Thoracic aorta (tissue), 2 donors: ENCODE measurements at regions not wholly inside any gene's neighbourhood (a gene's known extent, or its start where the extent isn't known, plus 50 kb on each side); places are given as distances from the start of the nearest gene placed in this dataset.
A peak's percentile ranks its signal among the peaks of the same experiment; 100 is the strongest.

ENCODE experiments used
- ATAC-seq: fragments of 150-250 bp; one replicate; pipeline ENCODE4 v1.8.0; 2017; ENCODE audit warnings: low read depth; ENCODE audit not compliant: insufficient number of reproducible peaks, low FRiP score
- DNase-seq: peaks from one replicate; pipeline ENCODE4 v3.0.0-alpha.2; 2020; ENCODE audit warnings: low spot score
- H3K27ac ChIP-seq, 2 donors: fragments of 200-600 bp; sonication (generic); 1 replicate in 1 of 2; 2 replicates in 1 of 2; pipeline ENCODE4 v1.5.1; 2016; ENCODE audit warnings: mild to moderate bottlenecking in 2 of 2, moderate library complexity in 2 of 2
- H3K27me3 ChIP-seq: fragments of 200-600 bp; sonication (generic); replicated peaks from 2 replicates; pipeline ENCODE4 v1.6.0; 2016; ENCODE audit warnings: mild to moderate bottlenecking; ENCODE audit not compliant: insufficient read depth
- H3K36me3 ChIP-seq: fragments of 200-600 bp; sonication (generic); one replicate; pipeline ENCODE4 v1.5.1; 2016
- H3K4me1 ChIP-seq, 2 donors: fragments of 200-600 bp; sonication (generic); 1 replicate in 1 of 2; 2 replicates in 1 of 2; pipeline versions ENCODE4 v1.5.1 to v1.6.0; 2016; ENCODE audit warnings: low read depth in 2 of 2, mild to moderate bottlenecking in 1 of 2; ENCODE audit not compliant: control insufficient read depth in 1 of 2
- H3K4me3 ChIP-seq: fragments of 200-600 bp; sonication (generic); 2 replicates; pipeline ENCODE4 v1.5.1; 2016; ENCODE audit warnings: mild to moderate bottlenecking
- H3K9me3 ChIP-seq: fragments of 200-600 bp; sonication (generic); 2 replicates; pipeline ENCODE4 v1.5.1; 2016
- TF ChIP-seq, protein P1 (sequence below): fragments of 200-600 bp; sonication (generic); IDR thresholded peaks from one replicate; pipeline ENCODE4 v1.5.1; 2019; ENCODE audit warnings: antibody characterized with exemption

DNA sequence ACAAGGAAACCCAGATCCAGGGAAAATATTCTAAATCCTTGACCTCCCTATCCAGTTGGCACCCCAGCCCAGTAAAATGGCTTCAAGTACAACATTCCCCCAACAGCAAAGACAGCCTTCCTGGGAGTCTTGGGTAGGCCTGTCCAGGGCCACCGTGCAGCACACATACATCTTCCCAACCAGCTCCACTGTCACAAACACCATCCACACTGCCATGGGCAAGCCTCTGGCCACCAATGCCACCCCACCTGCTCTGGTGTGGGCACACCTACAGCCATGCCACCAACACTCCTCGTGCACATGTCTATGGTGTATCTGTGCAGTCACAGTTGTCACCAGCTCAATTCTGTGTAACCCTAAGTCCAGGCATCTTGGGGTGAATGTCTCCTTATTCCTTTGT, 193.2 kb downstream of the DAD1 start:
- no peak overlapping the region for H3K27ac ChIP-seq
- DNase-seq (no peak), ATAC-seq (no peak)
- H3K36me3 ChIP-seq: no peaks in the 10 kb centered on the region
- peaks cover 6 to 7% of the 10 kb centered on the region in 2 donors for H3K4me1 ChIP-seq
- TF ChIP-seq, protein P1, sequence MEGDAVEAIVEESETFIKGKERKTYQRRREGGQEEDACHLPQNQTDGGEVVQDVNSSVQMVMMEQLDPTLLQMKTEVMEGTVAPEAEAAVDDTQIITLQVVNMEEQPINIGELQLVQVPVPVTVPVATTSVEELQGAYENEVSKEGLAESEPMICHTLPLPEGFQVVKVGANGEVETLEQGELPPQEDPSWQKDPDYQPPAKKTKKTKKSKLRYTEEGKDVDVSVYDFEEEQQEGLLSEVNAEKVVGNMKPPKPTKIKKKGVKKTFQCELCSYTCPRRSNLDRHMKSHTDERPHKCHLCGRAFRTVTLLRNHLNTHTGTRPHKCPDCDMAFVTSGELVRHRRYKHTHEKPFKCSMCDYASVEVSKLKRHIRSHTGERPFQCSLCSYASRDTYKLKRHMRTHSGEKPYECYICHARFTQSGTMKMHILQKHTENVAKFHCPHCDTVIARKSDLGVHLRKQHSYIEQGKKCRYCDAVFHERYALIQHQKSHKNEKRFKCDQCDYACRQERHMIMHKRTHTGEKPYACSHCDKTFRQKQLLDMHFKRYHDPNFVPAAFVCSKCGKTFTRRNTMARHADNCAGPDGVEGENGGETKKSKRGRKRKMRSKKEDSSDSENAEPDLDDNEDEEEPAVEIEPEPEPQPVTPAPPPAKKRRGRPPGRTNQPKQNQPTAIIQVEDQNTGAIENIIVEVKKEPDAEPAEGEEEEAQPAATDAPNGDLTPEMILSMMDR: no peak
- H3K4me3 ChIP-seq: no peak overlapping the region
- H3K27me3 ChIP-seq: no peaks in the 10 kb centered on the region
- no peaks in the 10 kb centered on the region for H3K9me3 ChIP-seq

DNA sequence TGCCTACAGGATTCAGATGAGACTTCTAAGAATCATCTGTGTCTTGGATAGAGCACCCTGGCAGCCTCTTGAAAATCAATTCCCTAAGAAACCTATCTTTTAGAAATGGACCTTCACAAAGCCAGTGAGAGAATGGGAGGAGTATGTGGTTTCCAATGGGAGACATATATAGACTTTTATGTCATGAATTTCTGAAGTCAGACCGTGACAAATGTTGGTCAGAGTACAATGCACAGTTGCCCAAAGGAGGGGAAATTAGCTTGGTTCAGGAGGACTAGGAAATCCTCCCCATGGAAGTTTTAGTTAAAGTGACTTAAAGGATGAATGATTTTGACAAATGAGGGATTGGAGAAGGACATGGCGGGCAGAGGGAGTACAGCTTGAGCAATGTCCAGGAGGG, 194.4 kb downstream of the DAD1 start:
- ATAC-seq (no peak), DNase-seq (no peak)
- no peak overlapping the region for H3K4me3 ChIP-seq
- no peaks in the 10 kb centered on the region for H3K9me3 ChIP-seq
- no peak overlapping the region for H3K27ac ChIP-seq
- no peaks in the 10 kb centered on the region for H3K27me3 ChIP-seq
- H3K36me3 ChIP-seq: no peaks in the 10 kb centered on the region
- TF ChIP-seq, protein P1: no peak
- no peaks in the 10 kb centered on the region for H3K4me1 ChIP-seq

DNA sequence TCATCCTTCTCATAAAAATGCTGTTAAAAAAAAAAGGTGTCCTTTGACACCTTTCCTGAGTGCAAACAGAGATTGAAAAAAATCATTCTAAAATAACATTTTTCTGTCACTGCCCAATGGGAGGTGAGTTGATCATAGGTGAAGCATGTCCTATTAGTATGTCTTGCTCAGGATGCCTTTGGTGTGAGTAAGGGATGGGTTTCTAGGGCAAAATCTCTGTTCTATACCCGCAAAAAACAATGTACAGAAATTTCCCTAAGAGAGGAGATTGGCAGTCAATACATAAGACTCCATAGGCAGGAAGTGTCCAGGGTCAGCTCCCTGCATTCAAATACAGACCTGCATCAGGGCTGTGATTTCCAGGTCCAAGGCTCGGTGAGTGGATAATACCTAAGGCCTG, 195.2 kb downstream of the DAD1 start:
- TF ChIP-seq, protein P1: no peak
- no peak overlapping the region for H3K27ac ChIP-seq
- H3K36me3 ChIP-seq: no peaks in the 10 kb centered on the region
- no peak overlapping the region for H3K4me3 ChIP-seq
- ATAC-seq: no peak
- DNase-seq: no peak
- peaks cover 0 to 3% of the 10 kb centered on the region in 2 donors for H3K4me1 ChIP-seq
- H3K9me3 ChIP-seq: no peaks in the 10 kb centered on the region
- no peaks in the 10 kb centered on the region for H3K27me3 ChIP-seq

DNA sequence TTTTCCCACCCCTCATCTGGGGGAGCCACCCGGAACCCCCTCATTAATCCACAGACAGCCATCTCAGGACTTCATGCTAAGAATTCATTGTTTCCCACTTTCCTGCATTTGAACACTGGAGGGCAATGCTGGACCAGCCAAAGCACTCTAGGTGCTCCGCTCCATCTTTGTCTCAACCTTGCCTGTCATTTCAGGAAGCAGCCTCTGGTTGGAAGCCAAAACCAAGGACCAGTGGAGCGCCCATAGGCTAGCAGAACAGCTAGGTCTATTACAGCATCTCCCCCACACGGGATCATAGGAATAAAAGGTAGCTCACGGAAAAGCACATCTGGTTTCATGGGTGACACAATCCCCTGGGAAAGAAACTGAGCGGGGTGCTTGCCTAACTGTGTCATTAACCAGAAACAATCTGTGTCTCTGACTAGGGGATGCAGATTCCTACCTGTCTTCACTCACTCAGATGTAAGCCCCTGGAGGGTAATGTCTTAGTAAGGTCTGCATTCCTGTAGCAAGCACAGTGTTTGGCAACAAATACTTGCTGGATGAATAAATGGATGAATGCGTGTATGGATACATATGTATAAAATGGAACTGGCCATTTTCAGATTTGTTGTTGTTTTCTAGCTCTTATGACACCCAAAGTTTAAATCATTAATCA, 197.0 kb downstream of the DAD1 start:
- no peaks in the 10 kb centered on the region for H3K9me3 ChIP-seq
- TF ChIP-seq, protein P1: peak; percentile 51
- H3K27me3 ChIP-seq: no peaks in the 10 kb centered on the region
- H3K4me1 ChIP-seq: peaks cover 3 to 5% of the 10 kb centered on the region in 2 donors
- no peak overlapping the region for H3K4me3 ChIP-seq
- no peak overlapping the region for H3K27ac ChIP-seq
- DNase-seq: no peak
- no peaks in the 10 kb centered on the region for H3K36me3 ChIP-seq
- ATAC-seq: no peak

DNA sequence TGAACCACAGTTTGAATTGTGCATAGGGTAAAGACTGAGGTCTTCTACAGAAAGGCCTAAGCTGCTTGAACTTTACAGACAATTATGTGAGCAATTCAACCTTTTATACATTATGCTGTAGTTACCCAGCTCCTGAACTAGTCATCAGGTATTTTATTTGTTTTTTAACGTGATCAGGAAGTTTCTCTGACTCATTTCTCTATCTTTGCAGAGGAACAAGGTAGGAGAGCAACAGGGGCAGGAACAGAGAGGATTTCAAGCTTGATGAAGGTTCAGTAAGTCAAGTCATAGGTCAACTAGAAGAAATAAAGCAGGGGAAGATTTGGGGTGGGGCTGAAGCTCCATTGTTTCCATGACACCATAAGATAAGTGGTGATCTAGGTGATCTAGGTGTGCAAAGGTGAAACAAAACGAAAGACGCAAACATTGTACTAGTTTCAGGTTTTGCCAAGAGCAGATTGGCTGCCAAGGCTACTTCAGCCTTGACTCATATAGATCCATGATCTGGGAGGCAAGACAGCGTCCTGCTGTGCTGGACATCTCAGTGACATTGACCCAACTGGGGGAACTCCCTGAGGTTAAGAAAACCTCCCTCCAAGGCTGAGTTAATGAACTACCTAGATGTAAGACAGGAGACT, 198.1 kb downstream of the DAD1 start:
- no peaks in the 10 kb centered on the region for H3K9me3 ChIP-seq
- DNase-seq (no peak), ATAC-seq (no peak)
- TF ChIP-seq, protein P1: no peak
- no peaks in the 10 kb centered on the region for H3K36me3 ChIP-seq
- H3K4me1 ChIP-seq: peaks cover 3 to 5% of the 10 kb centered on the region in 2 donors
- H3K27ac ChIP-seq: no peak overlapping the region
- no peak overlapping the region for H3K4me3 ChIP-seq
- no peaks in the 10 kb centered on the region for H3K27me3 ChIP-seq
